H9 (cell line): ENCODE measurements at regions not wholly inside any gene's neighbourhood (a gene's known extent, or its start where the extent isn't known, plus 50 kb on each side); places are given as distances from the start of the nearest gene placed in this dataset.

Source experiments
- DNase-seq: peaks from one replicate; pipeline ENCODE4 v3.0.0-alpha.2; 2017
- H2AFZ ChIP-seq: one replicate; pipeline ENCODE4 v1.6.1; 2013; ENCODE audit warnings: mild to moderate bottlenecking, low read length, control low read depth, moderate library complexity
- H2AK5ac ChIP-seq: 2 replicates; pipeline ENCODE4 v1.6.1; 2013; ENCODE audit warnings: low read length, control low read depth, mixed read lengths; ENCODE audit not compliant: insufficient read length
- H2BK120ac ChIP-seq: one replicate; pipeline ENCODE4 v1.6.1; 2013; ENCODE audit warnings: low read depth, mild to moderate bottlenecking, low read length, control low read depth, inconsistent platforms; ENCODE audit not compliant: poor library complexity, severe bottlenecking
- H2BK12ac ChIP-seq: 2 replicates; pipeline ENCODE4 v1.6.1; 2013; ENCODE audit warnings: low read length, control low read depth, mixed read lengths, low read depth; ENCODE audit not compliant: insufficient read length
- H2BK15ac ChIP-seq: 2 replicates; pipeline ENCODE4 v1.6.1; 2013; ENCODE audit warnings: low read depth, low read length, control low read depth
- H2BK20ac ChIP-seq: one replicate; pipeline ENCODE4 v1.6.1; 2013; ENCODE audit warnings: low read depth, mild to moderate bottlenecking, low read length, control low read depth, inconsistent platforms; ENCODE audit not compliant: poor library complexity, severe bottlenecking
- H2BK5ac ChIP-seq: 2 replicates; pipeline ENCODE4 v1.6.1; 2013; ENCODE audit warnings: low read length, control low read depth, mixed read lengths; ENCODE audit not compliant: insufficient read length
- H3K14ac ChIP-seq: 2 replicates; pipeline ENCODE4 v1.6.1; 2013; ENCODE audit warnings: low read length, control low read depth; ENCODE audit not compliant: insufficient read depth
- H3K18ac ChIP-seq: 2 replicates; pipeline ENCODE4 v1.6.1; 2013; ENCODE audit warnings: low read depth, mild to moderate bottlenecking, mixed read lengths, low read length, control low read depth; ENCODE audit not compliant: insufficient read length
- H3K23ac ChIP-seq: 2 replicates; pipeline ENCODE4 v1.6.1; 2013; ENCODE audit warnings: low read length, control low read depth, mixed read lengths, low read depth; ENCODE audit not compliant: insufficient read length
- H3K23me2 ChIP-seq: 2 replicates; pipeline ENCODE4 v1.6.1; 2013; ENCODE audit warnings: low read depth, mild to moderate bottlenecking, mixed read lengths, low read length, control low read depth; ENCODE audit not compliant: insufficient read length, poor library complexity, severe bottlenecking
- H3K27ac ChIP-seq: 2 replicates; pipeline ENCODE4 v1.5.1; 2013; ENCODE audit warnings: low read length, control low read depth, mixed read lengths, low read depth; ENCODE audit not compliant: insufficient read length
- H3K27me3 ChIP-seq: 2 replicates; pipeline ENCODE4 v1.6.1; 2013; ENCODE audit warnings: low read length, control low read depth, inconsistent platforms; ENCODE audit not compliant: insufficient read depth
- H3K4ac ChIP-seq: 2 replicates; pipeline ENCODE4 v1.6.1; 2013; ENCODE audit warnings: low read depth, mild to moderate bottlenecking, control low read depth, inconsistent platforms, low read length, moderate library complexity
- H3K4me1 ChIP-seq: 2 replicates; pipeline ENCODE4 v1.6.1; 2013; ENCODE audit warnings: low read length, control low read depth, inconsistent platforms; ENCODE audit not compliant: insufficient read depth
- H3K4me2 ChIP-seq: 2 replicates; pipeline ENCODE4 v1.6.1; 2013; ENCODE audit warnings: low read length, control low read depth, mixed read lengths; ENCODE audit not compliant: insufficient read length, insufficient read depth
- H3K56ac ChIP-seq: 2 replicates; pipeline ENCODE4 v1.6.1; 2013; ENCODE audit warnings: low read depth, mild to moderate bottlenecking, mixed read lengths, low read length, control low read depth; ENCODE audit not compliant: insufficient read length
- H3K79me1 ChIP-seq: 2 replicates; pipeline ENCODE4 v1.6.1; 2013; ENCODE audit warnings: low read depth, mild to moderate bottlenecking, moderate library complexity, low read length, control low read depth, inconsistent platforms; ENCODE audit not compliant: insufficient read depth, poor library complexity, severe bottlenecking
- H3K79me2 ChIP-seq: 2 replicates; pipeline ENCODE4 v1.6.1; 2013; ENCODE audit warnings: low read length, control low read depth, inconsistent platforms; ENCODE audit not compliant: insufficient read depth
- H3K9ac ChIP-seq: 2 replicates; pipeline ENCODE4 v1.6.1; 2013; ENCODE audit warnings: low read length, control low read depth, mixed read lengths; ENCODE audit not compliant: insufficient read length; ENCODE audit errors: extremely low read depth
- H3K9me3 ChIP-seq: one replicate; pipeline ENCODE4 v1.6.1; 2013; ENCODE audit warnings: low read depth, low read length, inconsistent platforms; ENCODE audit not compliant: control insufficient read depth
- H3T11ph ChIP-seq: one replicate; pipeline ENCODE4 v1.6.1; 2013; ENCODE audit warnings: mild to moderate bottlenecking, low read length, control low read depth, inconsistent platforms
- H4K20me1 ChIP-seq: one replicate; pipeline ENCODE4 v1.6.1; 2013; ENCODE audit not compliant: control insufficient read depth, insufficient read length, insufficient read depth
- H4K5ac ChIP-seq: 2 replicates; pipeline ENCODE4 v1.6.1; 2013; ENCODE audit warnings: low read depth, mild to moderate bottlenecking, mixed read lengths, low read length, control low read depth; ENCODE audit not compliant: insufficient read length
- H4K8ac ChIP-seq: replicated peaks from 2 replicates; pipeline ENCODE4 v1.6.1; 2013; ENCODE audit warnings: low read length, control low read depth, mixed read lengths, low read depth; ENCODE audit not compliant: insufficient read length
- H4K91ac ChIP-seq: 2 replicates; pipeline ENCODE4 v1.6.1; 2013; ENCODE audit warnings: low read depth, mild to moderate bottlenecking, moderate library complexity, mixed read lengths, low read length, control low read depth; ENCODE audit not compliant: insufficient read length
- H3K27ac Mint-ChIP-seq, 3 experiments: 2 replicates in 2 of 3; 3 replicates in 1 of 3; pipeline ENCODE4 v1.8.0; 2020 to 2021; ENCODE audit warnings: mixed read lengths in 3 of 3, mild to moderate bottlenecking in 1 of 3, moderate library complexity in 1 of 3
- H3K27me3 Mint-ChIP-seq: 2 replicates; pipeline ENCODE4 v1.8.0; 2021; ENCODE audit warnings: low read depth, mild to moderate bottlenecking, moderate library complexity, mixed read lengths
- H3K36me3 Mint-ChIP-seq, 3 experiments: 2 replicates in 2 of 3; 3 replicates in 1 of 3; pipeline ENCODE4 v1.8.0; 2020 to 2021; ENCODE audit warnings: low read depth in 3 of 3, mixed read lengths in 3 of 3; ENCODE audit not compliant: insufficient read depth in 1 of 3
- H3K4me1 Mint-ChIP-seq, 2 experiments: 2 replicates each; pipeline ENCODE4 v1.8.0; 2020; ENCODE audit warnings: mixed read lengths in 2 of 2
- H3K4me3 Mint-ChIP-seq, 2 experiments: 2 replicates in 1 of 2; 3 replicates in 1 of 2; pipeline ENCODE4 v1.8.0; 2020 to 2021; ENCODE audit warnings: mild to moderate bottlenecking in 2 of 2, mixed read lengths in 2 of 2, moderate library complexity in 1 of 2
- H3K9me3 Mint-ChIP-seq, 2 experiments: 2 replicates in 1 of 2; 3 replicates in 1 of 2; pipeline ENCODE4 v1.8.0; 2020; ENCODE audit warnings: mild to moderate bottlenecking in 2 of 2, mixed read lengths in 2 of 2, moderate library complexity in 1 of 2
- WGBS: extraction: QIAGEN DNeasy Blood & Tissue Kit; methylation state at CpG from one replicate; pipeline ENCODE4 v1.1.7; 2013; ENCODE audit warnings: missing lambda C conversion rate, low lambda C conversion rate, mixed read lengths; ENCODE audit not compliant: insufficient read length; ENCODE audit errors: extremely low coverage; 5-methylcytosine and 5-hydroxymethylcytosine counted together
- TF ChIP-seq, protein P1 (sequence below): fragments of 200-600 bp; sonication (generic); conservative IDR thresholded peaks from 3 replicates; pipeline ENCODE4 v1.8.0; 2021; ENCODE audit warnings: antibody characterized with exemption, mild to moderate bottlenecking

DNA sequence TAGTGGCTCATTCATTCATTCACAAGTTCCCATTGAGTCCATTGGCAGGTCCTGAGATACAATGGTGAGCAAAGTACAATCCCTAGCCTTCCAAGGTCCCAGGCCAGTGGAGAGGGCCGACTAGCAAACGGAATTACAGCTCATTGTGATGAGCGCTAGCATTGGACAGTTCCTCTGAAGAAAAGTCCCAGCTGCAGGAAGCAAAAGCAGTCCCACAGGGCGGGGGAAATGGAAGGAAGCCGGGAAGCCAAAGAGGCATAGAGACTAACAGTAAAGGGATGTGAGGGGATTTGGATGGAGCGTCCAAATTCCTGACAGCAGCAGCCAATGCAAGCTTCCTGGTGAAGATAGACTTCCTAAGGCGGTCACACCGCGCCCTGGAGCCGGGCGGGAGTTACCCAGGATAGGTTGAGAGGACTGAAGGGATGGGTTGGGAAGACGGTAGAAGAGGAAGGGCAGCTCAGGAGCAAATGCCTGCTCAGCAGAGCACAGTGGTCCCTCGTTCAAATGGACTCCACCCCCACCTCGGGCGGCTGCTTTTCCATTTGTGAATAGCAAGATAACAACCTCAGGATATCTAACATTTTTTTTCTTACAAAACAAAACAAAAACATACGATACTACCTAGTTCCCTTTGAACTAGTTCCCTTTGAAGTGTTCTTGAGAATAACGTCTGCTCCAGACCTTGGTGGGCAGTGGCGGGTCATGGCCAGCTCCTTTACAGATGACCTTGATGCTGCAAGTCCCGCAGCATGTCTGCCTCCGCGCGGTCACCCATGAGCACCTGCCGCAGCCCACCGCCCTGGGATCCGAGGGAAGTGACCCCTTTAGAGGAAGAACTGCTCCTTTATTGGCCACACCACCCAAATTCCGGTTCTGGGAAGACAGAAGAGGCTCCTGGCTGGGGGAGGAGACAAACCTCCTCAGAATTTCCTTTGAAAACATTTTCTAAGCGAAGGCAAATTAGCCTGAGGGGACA is 132.9 kb downstream of the RASSF10 start:
- Histone ChIP-seq H3K4ac (no peak overlapping the region), H3K23me2 (no peaks in the 10 kb centered on the region), H3K18ac (no peak overlapping the region), H3K79me2 (no peaks in the 10 kb centered on the region), H2BK12ac (no peak overlapping the region), H3K9me3 (no peaks in the 10 kb centered on the region), H2BK15ac (no peak overlapping the region), H3K14ac (no peak overlapping the region), H2AK5ac (no peak overlapping the region), H3K27ac (no peak overlapping the region), H3K9ac (no peak overlapping the region), H3K23ac (no peak overlapping the region), H2BK120ac (no peak overlapping the region), H3K4me1 (no peaks in the 10 kb centered on the region), H3K79me1 (no peaks in the 10 kb centered on the region), H3K56ac (no peak overlapping the region), H3T11ph (no peak overlapping the region), H2AFZ (no peak overlapping the region), H4K5ac (no peak overlapping the region), H3K27me3 (no peaks in the 10 kb centered on the region), H4K20me1 (no peaks in the 10 kb centered on the region), H2BK5ac (no peak overlapping the region), H4K91ac (no peak overlapping the region), H4K8ac (no peak overlapping the region), H3K4me2 (no peak overlapping the region), H2BK20ac (no peak overlapping the region)
- no peaks in the 10 kb centered on the region; a peak in 1 of 7 replicates for H3K36me3 Mint-ChIP-seq
- no peak overlapping the region; a peak in 1 of 7 replicates for H3K27ac Mint-ChIP-seq
- H3K9me3 Mint-ChIP-seq = peaks cover 0 to 3% of the 10 kb centered on the region in 2 experiments; a peak in 2 of 5 replicates
- H3K27me3 Mint-ChIP-seq = peaks cover 2% of the 10 kb centered on the region; the same call in 1 of the 2 replicates
- H3K4me3 Mint-ChIP-seq = no peak overlapping the region
- H3K4me1 Mint-ChIP-seq = peaks cover 2 to 6% of the 10 kb centered on the region in 2 experiments; a peak in 3 of 4 replicates
- WGBS = 100% methylated on average over 1 of the region's 27 CpGs
- no peak for DNase-seq
- TF ChIP-seq, protein P1, sequence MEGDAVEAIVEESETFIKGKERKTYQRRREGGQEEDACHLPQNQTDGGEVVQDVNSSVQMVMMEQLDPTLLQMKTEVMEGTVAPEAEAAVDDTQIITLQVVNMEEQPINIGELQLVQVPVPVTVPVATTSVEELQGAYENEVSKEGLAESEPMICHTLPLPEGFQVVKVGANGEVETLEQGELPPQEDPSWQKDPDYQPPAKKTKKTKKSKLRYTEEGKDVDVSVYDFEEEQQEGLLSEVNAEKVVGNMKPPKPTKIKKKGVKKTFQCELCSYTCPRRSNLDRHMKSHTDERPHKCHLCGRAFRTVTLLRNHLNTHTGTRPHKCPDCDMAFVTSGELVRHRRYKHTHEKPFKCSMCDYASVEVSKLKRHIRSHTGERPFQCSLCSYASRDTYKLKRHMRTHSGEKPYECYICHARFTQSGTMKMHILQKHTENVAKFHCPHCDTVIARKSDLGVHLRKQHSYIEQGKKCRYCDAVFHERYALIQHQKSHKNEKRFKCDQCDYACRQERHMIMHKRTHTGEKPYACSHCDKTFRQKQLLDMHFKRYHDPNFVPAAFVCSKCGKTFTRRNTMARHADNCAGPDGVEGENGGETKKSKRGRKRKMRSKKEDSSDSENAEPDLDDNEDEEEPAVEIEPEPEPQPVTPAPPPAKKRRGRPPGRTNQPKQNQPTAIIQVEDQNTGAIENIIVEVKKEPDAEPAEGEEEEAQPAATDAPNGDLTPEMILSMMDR = no peak
